HG03469 (cell line): ENCODE measurements at regions not wholly inside any gene's neighbourhood (a gene's known extent, or its start where the extent isn't known, plus 50 kb on each side); places are given as distances from the start of the nearest gene placed in this dataset.
A peak's percentile ranks its signal among the peaks of the same experiment; 100 is the strongest.

Experiments used
- ATAC-seq: cut with Tn5 transposase; IDR thresholded peaks from one replicate; pipeline ENCODE4 v1.9.1; 2021; ENCODE audit warnings: mild to moderate bottlenecking, moderate library complexity, moderate number of reproducible peaks; ENCODE audit not compliant: unreplicated experiment

DNA sequence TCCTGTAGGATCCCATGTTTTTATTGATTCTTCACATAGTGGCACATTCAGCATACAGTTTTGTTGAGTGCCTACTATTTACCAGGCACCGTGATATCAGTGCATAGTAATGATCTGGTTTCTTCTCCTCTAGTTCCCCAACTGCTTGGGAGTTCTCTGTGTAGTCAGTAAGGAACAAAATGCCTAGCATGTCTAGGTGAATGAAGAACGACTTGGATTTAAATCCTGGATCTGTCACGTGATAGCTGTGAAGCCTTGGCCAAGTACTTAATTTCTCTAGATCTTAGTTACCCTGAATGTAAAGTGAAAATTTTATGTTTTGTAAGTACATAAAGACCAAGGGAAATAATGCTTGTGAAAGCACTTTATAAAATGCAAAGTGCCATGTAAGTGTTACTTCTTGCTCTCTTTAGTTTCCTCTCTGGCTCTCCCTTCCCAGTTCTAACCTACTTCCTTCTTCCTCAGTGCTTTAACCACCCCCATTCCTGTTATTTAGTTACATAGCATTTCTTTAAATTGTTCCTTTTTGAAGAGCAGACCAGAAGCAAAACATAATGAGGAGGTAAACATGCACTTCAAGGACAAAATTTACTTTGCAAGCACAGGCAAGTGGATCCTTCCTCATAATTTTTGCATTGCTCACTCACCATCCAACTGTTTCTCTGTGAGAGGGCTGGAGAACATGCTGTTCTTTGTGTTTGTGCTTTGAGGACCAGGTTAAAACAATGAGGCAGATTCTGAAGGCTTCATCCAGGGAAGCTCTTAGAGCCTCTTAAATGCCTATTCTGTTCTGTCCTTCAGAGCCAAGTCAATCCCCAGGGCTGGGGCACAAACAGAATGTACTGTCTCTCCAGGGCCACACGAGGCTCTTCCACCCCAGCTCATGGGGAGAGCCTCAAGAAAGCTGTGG lies 353.9 kb upstream of the TENM4 start:
- no peak for ATAC-seq

DNA sequence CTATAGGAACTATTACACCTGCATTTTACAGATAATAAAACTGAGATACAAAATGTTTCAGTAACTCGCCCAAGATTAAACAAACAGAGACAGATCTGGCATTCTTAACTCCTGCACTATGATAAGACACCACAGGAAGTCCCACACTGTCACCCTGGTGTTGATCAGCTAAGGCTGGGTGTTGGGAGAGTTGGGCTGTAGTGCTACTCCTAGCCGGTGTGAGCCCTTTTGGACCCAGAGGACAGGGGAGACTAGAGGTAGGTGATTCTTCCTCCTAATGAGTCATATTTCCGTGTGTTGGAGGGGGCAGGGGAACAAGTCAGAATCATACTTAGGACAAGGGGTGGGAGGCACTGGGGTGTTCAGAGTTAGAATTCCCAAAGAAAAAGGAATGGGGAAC lies 353.2 kb upstream of the TENM4 start:
- no peak for ATAC-seq

GRCh38 chr11:79786961-79787360 lies 346.1 kb upstream of the TENM4 start:
- no peak for ATAC-seq

- ATAC-seq, result no peak
These were observed 343.0 kb upstream of the TENM4 start for GRCh38 chr11:79783833-79784232.

- ATAC-seq, result no peak
These were observed 327.5 kb upstream of the TENM4 start for GRCh38 chr11:79768343-79768742.

DNA sequence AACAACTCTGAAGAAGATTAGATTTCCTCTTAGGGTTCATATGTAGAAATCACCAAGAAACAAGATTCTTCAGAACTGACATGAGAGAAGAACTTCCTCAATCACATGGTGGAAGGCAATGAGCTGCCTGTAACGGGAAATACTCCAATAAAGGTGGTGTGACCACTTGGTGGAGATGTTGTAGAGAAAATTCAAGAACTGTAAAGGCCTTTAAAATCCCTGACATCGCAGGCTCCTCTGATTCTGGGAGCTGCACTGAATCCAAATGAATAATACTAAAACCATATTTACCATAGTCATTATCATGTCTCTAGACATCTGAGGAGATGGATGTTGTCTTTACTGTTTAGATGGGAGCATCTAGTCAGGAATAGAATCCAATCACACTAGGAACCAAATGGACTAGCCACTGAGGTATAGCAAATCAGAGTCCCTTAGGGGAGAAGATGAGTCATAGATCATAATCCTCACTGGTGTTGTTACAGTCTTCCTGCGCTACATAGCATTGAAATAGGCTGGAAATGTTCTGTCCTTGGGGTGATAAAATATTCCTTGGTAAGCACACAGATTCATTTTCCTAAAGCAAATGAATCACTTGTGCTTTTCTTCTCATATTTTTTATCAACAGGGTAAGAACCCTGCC lies 321.6 kb upstream of the TENM4 start:
- no peak for ATAC-seq

DNA sequence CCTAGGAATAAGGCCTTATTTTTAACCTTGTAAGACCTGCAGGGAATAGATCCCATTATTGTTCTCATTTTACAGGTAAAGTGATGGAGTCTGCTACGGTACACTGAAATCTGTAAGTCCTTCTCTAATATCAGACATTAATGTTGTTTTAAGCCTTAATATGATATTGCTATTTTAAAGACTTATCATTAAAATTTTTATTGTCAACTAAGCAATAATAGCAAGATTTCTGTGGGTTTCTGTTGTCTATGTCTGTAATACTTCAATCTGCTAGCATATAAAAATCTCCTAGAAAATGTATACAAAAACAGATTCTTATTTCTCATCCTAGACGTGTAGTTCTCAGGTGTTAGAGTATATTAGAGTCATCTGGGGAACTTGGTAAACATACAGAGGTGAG lies 317.5 kb upstream of the TENM4 start:
- no peak for ATAC-seq

DNA sequence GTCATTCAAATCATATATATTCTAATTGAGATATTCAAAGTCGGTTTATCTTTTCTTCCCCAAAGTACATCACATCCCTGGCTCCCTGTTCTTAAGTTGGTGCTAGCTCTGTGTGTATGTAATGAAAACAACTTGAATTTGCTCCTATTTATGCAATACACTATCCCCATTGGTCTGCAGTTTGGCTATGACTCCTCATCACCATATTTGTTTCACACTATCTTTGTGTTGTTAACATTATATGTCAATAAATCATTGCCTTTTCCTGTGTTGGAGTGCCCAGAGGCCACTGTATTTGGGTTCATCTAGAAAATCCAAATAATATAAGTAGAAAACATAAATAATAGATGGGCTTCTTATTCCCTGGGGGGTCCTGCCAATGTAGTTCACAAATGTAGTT lies 306.6 kb upstream of the TENM4 start:
- ATAC-seq, result no peak

- ATAC-seq, result no peak
These were observed 304.1 kb upstream of the TENM4 start for GRCh38 chr11:79744941-79745340.

GRCh38 chr11:79742176-79742575 lies 301.3 kb upstream of the TENM4 start:
- no peak for ATAC-seq

GRCh38 chr11:79739591-79739990 lies 298.8 kb upstream of the TENM4 start:
- ATAC-seq, result no peak

- no peak for ATAC-seq
These were observed 286.4 kb upstream of the TENM4 start for GRCh38 chr11:79727221-79727620.

- ATAC-seq, result no peak
These were observed 279.3 kb upstream of the TENM4 start for GRCh38 chr11:79720115-79720514.

- ATAC-seq, result peak; percentile 88
These were observed 267.6 kb upstream of the TENM4 start for GRCh38 chr11:79708319-79708932.

DNA sequence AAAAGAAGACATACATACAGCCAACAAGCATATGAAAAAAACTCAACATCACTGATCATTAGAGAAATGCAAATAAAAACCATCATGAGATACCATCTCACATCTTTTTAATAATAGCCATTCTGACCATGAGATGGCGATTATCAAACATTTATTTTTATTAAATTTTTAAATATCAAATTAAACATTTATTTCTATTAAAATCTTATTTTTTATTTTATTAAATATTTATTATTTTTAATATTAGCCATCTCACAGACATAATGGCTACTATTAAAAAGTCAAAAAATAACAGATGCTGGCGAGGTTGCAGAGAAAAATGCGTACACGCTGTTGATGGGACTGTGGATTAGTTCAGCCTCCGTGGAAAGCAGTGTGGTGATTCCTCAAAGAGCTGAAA lies 264.8 kb upstream of the TENM4 start:
- ATAC-seq, result no peak

- ATAC-seq, result no peak
These were observed 261.5 kb upstream of the TENM4 start for GRCh38 chr11:79702303-79702702.

DNA sequence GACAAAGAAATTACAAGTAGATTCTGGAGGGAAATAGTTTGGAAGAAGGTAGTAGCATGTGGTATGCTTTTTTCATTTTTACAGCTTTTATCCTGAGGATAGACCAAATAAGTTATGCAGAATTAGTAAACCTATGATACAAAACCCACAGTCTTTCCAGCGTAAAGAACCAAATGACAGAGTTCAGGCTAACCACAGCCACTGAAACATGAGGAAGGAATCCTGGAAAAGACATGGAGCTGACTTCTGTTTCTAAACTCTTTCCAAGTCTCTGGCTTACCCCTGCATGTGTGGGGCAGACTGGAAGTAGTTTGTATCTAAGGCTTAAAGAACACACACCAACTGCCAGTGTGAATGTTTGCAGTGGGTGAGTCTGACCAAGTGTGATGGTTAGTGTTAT lies 258.4 kb upstream of the TENM4 start:
- ATAC-seq, result no peak

DNA sequence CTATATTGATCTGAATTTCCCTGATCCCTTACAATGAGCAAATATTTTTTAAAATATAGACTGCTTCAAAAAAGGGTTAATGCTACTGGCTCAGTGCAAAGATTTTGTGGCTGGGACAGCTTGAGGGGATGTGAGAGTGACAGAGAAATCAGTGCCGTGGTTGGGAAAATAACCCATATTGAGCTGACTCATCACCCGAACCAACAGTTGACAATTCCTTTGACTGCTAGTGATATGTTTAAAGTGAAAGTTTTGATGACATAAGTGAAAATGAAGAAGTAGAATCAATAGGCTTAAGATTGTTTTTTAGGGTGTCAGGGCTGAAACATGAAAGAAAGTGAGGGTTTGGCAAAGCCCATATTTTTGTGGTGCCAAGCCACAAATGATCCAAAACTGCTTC lies 257.1 kb upstream of the TENM4 start:
- peak; percentile 62 for ATAC-seq

DNA sequence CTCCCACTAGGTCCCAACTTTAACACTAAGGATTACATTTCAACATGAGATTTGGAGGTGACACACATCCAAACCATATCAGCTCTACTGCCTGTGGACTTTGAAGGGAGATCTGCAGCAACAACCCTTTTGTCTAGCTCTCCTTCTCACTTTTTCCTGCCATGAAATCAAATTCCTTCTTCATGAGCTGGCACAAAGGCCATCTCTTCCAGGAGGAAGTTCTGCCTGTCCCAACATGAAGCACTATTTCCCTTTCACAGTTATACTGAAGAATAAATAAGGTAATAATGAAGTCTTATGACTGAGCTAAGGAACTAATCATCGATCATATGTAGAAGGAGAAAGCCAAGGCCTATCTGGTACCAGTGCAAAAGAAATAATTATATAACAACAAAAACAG lies 253.5 kb upstream of the TENM4 start:
- ATAC-seq, result no peak

GRCh38 chr11:79691445-79691844 lies 250.6 kb upstream of the TENM4 start:
- no peak for ATAC-seq

DNA sequence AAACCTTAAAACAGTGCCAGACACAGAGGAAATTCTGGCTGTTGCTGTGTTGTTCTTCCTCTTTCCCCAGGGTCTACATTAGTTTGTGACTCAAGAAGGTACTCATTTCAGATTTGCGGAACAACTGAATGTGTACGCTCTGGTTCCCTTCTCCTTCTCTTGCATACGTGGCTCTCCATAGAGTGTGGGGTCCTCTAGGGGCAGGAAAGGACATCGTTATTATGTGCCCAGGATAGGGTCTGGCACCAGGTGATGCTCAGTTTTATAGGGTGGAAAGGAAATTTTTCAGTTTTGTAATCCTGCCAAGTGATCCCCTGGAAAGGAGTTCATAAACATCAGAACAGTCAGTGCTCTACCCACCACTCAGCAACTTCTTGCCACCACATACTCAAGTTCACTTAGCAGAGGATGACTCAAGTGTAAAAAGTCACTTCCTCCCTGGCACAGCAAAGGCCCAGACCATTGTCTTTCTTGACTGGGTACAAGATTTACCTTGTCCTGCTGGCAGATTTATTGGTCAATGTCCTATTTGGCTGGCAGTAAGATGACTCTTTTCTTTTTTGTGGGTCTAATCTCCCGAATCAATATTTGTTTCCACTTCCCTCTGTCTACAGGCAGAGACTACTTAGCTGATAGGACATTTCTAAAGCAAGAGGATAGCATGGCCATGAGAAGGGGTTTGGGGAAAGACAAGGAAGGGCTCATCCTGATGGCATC lies 246.0 kb upstream of the TENM4 start:
- no peak for ATAC-seq
